Stromal cell of bone marrow (primary cell): ENCODE measurements at regions not wholly inside any gene's neighbourhood (a gene's known extent, or its start where the extent isn't known, plus 50 kb on each side); places are given as distances from the start of the nearest gene placed in this dataset.

Experiments
- DNase-seq: peaks from one replicate; pipeline ENCODE4 v3.0.0-alpha.2; 2012; ENCODE audit warnings: low read depth

- DNase-seq, result no peak
These were observed 1213.7 kb downstream of the KCNT2 start for GRCh38 chr1:195394567-195394966.

DNA sequence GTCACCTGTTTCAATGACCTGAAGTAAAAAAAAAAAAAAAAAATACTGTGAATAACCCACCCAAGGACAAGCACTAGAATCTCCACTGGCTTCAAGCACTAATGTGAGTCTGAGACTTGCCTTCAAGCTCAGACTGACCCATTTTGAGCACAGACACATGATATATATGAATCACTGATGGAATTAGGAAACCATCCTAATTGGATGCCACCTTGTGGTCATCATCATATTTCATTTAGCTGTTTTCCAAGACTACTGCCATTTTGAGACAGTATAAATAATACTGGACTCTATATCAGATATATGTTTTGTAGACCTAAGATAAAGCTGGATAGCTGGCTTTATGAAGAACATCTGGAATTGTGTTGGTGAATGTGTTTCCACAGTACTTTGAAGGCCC is 1232.0 kb downstream of the KCNT2 start:
- no peak for DNase-seq

GRCh38 chr1:195373856-195374255 is 1234.4 kb downstream of the KCNT2 start:
- DNase-seq, result no peak

GRCh38 chr1:195345149-195345548 is 1263.1 kb downstream of the KCNT2 start:
- no peak for DNase-seq

GRCh38 chr1:195337646-195338045 is 1270.6 kb downstream of the KCNT2 start:
- no peak for DNase-seq

GRCh38 chr1:195336812-195337211 is 1271.4 kb downstream of the KCNT2 start:
- DNase-seq, result no peak

DNA sequence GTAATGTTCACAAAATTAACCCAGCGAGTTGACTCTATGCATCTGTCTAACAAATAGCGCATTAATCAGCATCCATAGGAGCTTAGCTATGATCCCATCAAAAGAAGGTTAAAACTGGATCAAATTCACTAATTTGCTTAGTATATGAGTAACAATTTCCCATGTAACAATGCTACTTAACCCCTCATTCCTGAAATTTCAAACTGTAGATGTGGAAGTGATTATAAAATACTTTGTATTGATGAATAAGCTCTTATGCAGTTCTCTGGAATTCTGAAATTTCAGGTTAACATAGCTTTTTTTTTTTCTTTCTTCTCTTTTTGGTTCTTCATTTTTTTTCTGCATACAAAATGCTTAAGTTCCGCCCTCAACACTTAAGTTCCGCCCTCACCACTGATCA is 1272.7 kb downstream of the KCNT2 start:
- DNase-seq, result no peak

GRCh38 chr1:195332102-195332501 is 1276.1 kb downstream of the KCNT2 start:
- DNase-seq, result no peak

DNA sequence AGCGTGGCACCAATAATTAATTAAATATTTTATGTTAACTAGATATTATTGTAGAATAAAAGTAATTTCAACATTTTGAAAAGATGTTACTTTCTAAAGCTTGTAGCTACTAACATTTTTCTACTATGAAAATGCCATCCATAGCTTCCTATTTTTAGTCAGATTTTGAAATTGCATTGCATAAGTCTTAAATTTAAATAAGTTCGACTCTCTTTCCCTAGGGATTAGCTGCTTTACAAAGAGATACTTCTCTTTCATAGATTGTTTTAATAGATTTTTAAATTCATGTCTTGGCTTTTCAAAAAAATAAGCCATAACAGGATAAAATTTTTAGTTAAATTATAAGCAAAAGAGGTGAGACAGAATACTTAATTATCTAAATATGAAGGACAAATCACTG is 1279.6 kb downstream of the KCNT2 start:
- DNase-seq, result no peak

GRCh38 chr1:195328102-195328501 is 1280.1 kb downstream of the KCNT2 start:
- DNase-seq, result no peak

GRCh38 chr1:195327361-195327760 is 1280.9 kb downstream of the KCNT2 start:
- DNase-seq, result no peak

GRCh38 chr1:195326325-195326724 is 1281.9 kb downstream of the KCNT2 start:
- no peak for DNase-seq

GRCh38 chr1:195325181-195325580 is 1283.1 kb downstream of the KCNT2 start:
- DNase-seq, result no peak

GRCh38 chr1:195306281-195306680 is 1302.0 kb downstream of the KCNT2 start:
- DNase-seq, result no peak

- no peak for DNase-seq
These were observed 1313.3 kb downstream of the KCNT2 start for GRCh38 chr1:195294911-195295310.

DNA sequence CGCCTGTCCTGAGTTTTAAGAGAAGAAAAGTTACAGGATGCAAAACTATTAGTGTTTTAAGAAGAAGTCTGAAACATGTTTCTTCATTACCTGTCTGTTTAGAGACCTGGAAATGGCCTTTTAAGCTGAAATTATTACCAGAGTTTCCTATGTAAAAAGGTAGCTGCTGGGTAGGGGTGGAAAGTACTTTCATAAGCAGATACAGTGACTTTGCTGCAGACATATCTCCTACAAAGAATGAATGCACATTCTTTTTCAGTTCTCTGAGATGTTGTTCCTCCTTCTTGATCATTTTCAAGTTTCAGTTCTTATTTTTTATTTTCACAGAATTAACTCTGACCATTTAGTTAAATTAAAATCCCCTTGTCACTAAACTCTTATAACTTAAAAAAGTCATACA is 1329.6 kb downstream of the KCNT2 start:
- no peak for DNase-seq

- no peak for DNase-seq
These were observed 1332.5 kb downstream of the KCNT2 start for GRCh38 chr1:195275710-195276109.

- no peak for DNase-seq
These were observed 1356.3 kb downstream of the KCNT2 start for GRCh38 chr1:195251900-195252299.

DNA sequence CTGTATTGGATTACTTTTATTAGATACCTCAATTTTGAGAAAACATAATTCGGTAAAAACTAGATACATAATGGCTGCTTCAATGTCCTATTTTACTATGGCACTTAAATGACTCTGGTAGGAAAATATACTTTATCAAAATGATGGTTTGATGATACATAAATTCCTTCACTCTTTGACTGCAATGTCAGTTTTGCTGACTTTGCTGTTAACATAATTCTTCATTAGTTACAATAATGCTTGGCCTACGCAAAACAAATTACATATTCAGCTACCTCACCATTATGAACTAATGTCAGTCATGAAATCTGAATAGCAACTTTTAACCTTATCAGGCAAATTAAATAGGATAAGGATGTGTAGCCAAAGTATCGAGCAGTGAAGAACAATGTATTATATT is 1364.7 kb downstream of the KCNT2 start:
- DNase-seq, result no peak

- DNase-seq, result no peak
These were observed 1367.2 kb downstream of the KCNT2 start for GRCh38 chr1:195241066-195241465.

GRCh38 chr1:195238313-195238712 is 1369.9 kb downstream of the KCNT2 start:
- DNase-seq, result no peak

DNA sequence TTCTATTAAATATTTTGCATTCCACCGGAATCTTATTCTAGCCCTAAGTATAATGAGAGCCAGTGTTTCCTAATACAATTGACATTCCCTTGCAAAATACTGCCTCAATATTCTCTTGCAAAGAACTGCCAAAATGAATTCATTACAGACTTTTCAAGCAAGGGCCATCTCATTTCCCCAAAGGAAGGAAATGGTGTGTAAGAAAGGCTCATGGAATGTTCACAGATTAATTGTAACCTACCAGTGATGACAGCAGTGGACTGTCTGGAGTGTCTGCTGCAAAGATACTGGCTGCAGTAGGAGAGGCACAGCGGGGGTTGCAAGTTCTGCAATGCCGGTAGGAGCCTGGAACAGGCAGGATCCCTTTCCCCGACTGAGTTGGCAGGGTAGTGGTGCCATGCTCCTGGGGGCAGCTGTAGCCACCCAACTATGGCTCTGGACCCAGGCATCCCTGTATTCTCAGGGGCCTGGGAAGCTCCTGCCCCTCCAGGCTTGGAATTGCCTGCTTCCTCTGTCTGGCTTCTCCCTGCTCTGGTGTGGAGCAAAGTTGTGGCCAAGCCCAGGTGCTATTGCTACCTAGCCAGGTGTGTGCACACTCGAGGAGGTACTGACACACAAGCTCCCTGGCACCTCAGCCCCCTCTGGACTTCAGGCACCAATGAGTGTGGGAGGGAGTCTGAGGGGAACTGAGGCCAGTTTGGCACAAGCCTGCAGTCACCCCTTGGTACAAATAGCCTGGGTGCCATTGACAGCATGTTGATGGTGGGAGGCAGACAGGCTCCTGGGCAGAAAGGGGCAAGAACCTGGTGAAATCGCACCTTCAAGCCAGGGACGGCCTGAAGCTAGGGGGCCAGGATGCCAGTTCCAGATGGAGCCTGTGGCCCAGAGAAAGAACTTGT is 1371.0 kb downstream of the KCNT2 start:
- DNase-seq, result no peak

DNA sequence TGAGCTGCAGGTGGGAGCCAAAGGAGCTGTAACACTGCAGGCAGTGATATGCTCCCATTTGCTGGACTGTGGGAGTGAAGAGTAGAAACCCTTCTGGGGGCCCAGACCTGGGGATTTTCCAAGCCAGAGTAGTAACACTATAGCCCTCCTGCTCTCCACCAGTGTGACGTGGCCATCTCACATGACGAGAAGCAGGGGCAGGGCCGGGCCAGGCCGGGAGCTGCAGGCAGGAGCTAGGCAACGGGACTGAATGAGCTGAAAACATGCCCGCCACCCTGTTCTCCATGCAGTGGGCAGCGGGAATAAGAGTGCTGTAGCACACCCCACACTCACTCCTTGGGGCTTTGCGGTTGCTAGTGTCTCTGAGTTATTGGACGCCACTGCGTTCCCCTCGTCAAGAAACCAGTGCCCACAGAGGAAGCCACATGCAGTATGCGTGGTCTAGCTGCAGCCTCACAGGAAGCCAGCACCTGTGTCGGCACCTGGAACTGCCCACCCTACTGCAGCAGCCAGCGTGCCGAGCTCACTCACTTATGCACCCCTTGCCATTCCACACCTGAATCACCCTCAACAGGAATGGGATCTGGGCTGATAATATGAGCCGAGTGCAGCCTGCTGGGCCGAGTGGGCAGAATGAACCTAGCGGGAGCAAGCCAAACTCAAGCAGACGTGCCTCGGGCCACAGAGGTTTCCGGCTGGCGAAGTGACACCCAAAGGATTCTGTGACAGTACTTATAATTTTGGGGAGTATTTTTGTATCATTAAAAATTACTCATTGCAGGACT is 1389.6 kb downstream of the KCNT2 start:
- no peak for DNase-seq
